Suprapubic skin (tissue), 4 donors: ENCODE measurements at regions not wholly inside any gene's neighbourhood (a gene's known extent, or its start where the extent isn't known, plus 50 kb on each side); places are given as distances from the start of the nearest gene placed in this dataset.

Source experiments
- EP300 ChIP-seq: sonication (generic); formaldehyde crosslinking; IDR thresholded peaks from one replicate; pipeline ENCODE4 v1.6.1; 2017; ENCODE audit warnings: antibody characterized with exemption
- POLR2AphosphoS5 ChIP-seq, 3 donors: sonication (generic); formaldehyde crosslinking; IDR thresholded peaks; one replicate each; pipeline ENCODE4 v1.6.1; 2017; ENCODE audit warnings: antibody characterized with exemption in 3 of 3
- TF ChIP-seq, protein P1 (sequence below), 2 donors: fragments of 200-600 bp in 1 of 2; fragments of 450-650 bp in 1 of 2; sonication (generic) in 1 of 2; IDR thresholded peaks; one replicate each; pipeline ENCODE4 v1.5.1; 2016 to 2019; ENCODE audit warnings: antibody characterized with exemption in 2 of 2, mild to moderate bottlenecking in 1 of 2, moderate library complexity in 1 of 2

DNA sequence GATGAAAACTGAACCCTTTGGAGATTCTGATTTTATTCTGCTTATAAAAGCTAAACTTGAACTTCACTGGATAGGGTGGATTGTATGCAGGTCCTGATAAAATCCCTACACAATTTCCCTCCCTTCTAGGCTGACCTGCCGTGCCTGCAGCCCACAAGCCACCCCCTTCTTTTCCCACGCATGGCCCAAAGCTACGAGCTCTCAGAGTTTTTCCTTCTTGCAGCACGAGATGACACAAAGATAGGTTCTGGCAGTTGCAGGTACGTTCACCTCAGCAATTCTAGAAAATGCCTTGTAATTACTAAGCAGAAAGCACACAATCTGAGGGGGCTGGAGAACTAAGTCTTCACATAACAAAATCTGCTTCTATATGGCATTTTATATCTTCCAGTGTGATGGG is 110.6 kb upstream of the ATP8B1 start:
- TF ChIP-seq, protein P1, sequence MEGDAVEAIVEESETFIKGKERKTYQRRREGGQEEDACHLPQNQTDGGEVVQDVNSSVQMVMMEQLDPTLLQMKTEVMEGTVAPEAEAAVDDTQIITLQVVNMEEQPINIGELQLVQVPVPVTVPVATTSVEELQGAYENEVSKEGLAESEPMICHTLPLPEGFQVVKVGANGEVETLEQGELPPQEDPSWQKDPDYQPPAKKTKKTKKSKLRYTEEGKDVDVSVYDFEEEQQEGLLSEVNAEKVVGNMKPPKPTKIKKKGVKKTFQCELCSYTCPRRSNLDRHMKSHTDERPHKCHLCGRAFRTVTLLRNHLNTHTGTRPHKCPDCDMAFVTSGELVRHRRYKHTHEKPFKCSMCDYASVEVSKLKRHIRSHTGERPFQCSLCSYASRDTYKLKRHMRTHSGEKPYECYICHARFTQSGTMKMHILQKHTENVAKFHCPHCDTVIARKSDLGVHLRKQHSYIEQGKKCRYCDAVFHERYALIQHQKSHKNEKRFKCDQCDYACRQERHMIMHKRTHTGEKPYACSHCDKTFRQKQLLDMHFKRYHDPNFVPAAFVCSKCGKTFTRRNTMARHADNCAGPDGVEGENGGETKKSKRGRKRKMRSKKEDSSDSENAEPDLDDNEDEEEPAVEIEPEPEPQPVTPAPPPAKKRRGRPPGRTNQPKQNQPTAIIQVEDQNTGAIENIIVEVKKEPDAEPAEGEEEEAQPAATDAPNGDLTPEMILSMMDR (IDR thresholded peaks at IDR 0.05), result no peak
- TF ChIP-seq EP300 (no peak), POLR2AphosphoS5 (IDR thresholded peaks at IDR 0.05) (no peak)
